ENCODE measurements at regions not wholly inside any gene's neighbourhood (a gene's known extent, or its start where the extent isn't known, plus 50 kb on each side); places are given as distances from the start of the nearest gene placed in this dataset.

DNA sequence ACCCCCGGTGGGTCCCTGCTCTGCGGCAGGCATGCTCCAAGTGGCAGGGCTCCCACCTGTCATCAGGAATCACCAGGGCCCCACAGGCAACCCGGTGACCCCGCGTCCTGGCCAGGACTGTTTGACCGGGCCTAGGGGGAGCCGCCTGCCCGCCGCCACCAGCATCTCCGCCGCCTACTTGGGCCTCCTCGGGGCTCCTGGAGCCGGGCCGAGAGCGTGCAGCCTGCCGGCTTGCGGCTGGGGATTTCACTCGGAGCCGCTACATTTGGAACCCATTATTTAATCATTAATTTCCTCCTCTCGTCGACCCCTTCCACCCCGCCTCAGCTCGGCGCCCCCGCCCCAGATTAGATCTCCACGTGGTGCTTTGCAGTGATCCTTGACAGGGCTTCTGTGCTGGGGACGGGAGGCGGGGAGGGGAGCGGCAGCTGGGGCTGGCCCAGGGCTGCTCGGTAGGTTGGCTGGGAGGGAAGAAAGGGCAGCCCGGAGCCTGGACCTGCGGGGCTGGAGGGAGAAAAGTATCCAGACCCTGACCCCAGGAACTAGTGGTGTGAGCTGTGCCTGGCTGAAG is 295.4 kb downstream of the CYP26B1 start:
- H3K9me3 ChIP-seq (ENCODE audit: insufficient read depth, low read length), result no peaks in the 10 kb centered on the region
- no peaks in the 10 kb centered on the region for H3K9me2 ChIP-seq (replicated peaks; ENCODE audit: insufficient read depth, low read length)
- no peaks in the 10 kb centered on the region for H3K36me3 ChIP-seq (ENCODE audit: low read length)
- no peaks in the 10 kb centered on the region for H4K20me1 ChIP-seq (ENCODE audit: low read depth, low read length)
- no peak overlapping the region for H2AFZ ChIP-seq (ENCODE audit: low read depth, low read length, severe bottlenecking)
- H3K27me3 ChIP-seq (ENCODE audit: low read length), result no peaks in the 10 kb centered on the region
- no peaks in the 10 kb centered on the region for H3F3A ChIP-seq (ENCODE audit: insufficient read depth)
- H3K9ac ChIP-seq (ENCODE audit: low read length), result no peak overlapping the region
- TF ChIP-seq EZH2phosphoT487 (conservative IDR thresholded peaks at IDR 0.05; ENCODE audit: low read length), result no peak
- TF ChIP-seq, protein P1, sequence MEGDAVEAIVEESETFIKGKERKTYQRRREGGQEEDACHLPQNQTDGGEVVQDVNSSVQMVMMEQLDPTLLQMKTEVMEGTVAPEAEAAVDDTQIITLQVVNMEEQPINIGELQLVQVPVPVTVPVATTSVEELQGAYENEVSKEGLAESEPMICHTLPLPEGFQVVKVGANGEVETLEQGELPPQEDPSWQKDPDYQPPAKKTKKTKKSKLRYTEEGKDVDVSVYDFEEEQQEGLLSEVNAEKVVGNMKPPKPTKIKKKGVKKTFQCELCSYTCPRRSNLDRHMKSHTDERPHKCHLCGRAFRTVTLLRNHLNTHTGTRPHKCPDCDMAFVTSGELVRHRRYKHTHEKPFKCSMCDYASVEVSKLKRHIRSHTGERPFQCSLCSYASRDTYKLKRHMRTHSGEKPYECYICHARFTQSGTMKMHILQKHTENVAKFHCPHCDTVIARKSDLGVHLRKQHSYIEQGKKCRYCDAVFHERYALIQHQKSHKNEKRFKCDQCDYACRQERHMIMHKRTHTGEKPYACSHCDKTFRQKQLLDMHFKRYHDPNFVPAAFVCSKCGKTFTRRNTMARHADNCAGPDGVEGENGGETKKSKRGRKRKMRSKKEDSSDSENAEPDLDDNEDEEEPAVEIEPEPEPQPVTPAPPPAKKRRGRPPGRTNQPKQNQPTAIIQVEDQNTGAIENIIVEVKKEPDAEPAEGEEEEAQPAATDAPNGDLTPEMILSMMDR (IDR thresholded peaks at IDR 0.05; ENCODE audit: insufficient read depth, low read length, poor library complexity, severe bottlenecking), result no peak
- no peaks in the 10 kb centered on the region for H3K79me2 ChIP-seq (ENCODE audit: insufficient read depth, low read length)
- H3K4me2 ChIP-seq (ENCODE audit: low read depth, low read length, poor library complexity, severe bottlenecking), result no peak overlapping the region
- no peak overlapping the region for H3K27ac ChIP-seq (ENCODE audit: low read depth, low read length)
- H3K4me3 ChIP-seq (ENCODE audit: insufficient read depth, low read length, poor library complexity, severe bottlenecking), result no peak overlapping the region

DNA sequence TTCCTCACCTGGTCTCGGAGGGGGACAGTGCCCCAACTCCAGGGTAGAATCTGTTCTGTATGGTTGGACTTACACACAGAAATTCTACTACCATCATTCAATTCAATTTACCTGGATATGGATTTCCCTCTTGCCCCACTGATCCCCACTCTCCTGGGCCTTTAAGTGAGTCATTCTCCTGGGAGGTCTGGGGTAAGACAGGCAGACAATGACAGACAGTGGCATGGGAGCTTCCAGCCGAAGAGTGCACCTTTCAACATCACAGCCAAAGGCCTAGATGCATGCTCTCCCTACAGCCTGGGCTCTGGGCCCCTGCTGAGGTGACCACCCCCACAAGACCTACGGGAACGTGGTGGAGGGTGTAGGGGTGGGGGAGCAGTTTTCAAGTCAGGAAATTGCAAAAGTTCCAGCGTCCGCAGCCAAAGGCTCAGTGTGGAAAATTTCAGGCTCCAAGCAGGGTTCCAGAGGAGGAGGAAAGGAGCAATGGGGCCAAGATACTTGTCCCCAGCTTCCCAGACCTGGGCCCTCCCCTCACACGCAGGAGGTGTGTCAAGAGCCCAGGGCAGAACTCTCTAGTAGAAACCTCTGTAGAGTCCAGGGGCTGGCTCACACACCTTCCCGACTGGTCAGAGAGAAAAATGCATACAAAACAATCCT is 296.4 kb downstream of the CYP26B1 start:
- Histone ChIP-seq H3K9me3 (ENCODE audit: insufficient read depth, low read length) (no peaks in the 10 kb centered on the region), H3K4me2 (ENCODE audit: low read depth, low read length, poor library complexity, severe bottlenecking) (no peak overlapping the region), H2AFZ (ENCODE audit: low read depth, low read length, severe bottlenecking) (no peak overlapping the region), H3K9ac (ENCODE audit: low read length) (no peak overlapping the region), H3K27me3 (ENCODE audit: low read length) (no peaks in the 10 kb centered on the region), H3F3A (ENCODE audit: insufficient read depth) (no peaks in the 10 kb centered on the region), H3K4me3 (ENCODE audit: insufficient read depth, low read length, poor library complexity, severe bottlenecking) (no peak overlapping the region), H3K9me2 (replicated peaks; ENCODE audit: insufficient read depth, low read length) (no peaks in the 10 kb centered on the region), H3K79me2 (ENCODE audit: insufficient read depth, low read length) (no peaks in the 10 kb centered on the region), H4K20me1 (ENCODE audit: low read depth, low read length) (no peaks in the 10 kb centered on the region), H3K27ac (ENCODE audit: low read depth, low read length) (no peak overlapping the region), H3K36me3 (ENCODE audit: low read length) (no peaks in the 10 kb centered on the region)
- no peak for TF ChIP-seq EZH2phosphoT487 (conservative IDR thresholded peaks at IDR 0.05; ENCODE audit: low read length)
- TF ChIP-seq, protein P1 (IDR thresholded peaks at IDR 0.05; ENCODE audit: insufficient read depth, low read length, poor library complexity, severe bottlenecking), result no peak

DNA sequence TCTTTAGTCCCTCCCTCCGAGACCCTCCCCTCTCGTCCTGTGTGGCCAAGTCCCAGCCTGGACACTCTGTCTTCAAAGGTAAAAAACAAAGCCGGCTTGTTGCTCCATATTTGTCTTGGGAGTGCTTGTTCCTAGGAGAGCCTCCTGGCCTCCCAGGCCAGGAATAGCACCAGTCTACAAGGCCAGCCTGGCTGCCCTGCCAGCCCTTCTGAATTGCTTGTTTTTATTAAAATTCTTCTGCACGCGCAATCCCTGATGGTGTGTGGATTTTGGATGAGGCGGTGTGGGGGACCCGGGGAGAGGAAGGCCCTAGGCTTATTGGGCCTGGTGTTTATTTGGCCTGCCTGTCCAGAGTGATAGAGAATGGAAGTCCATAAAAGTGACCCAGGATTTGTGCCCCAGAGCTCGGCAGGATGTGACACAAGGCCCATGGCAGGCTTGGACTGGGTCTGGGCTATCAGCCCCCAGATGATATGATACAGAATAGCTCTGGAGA is 297.3 kb downstream of the CYP26B1 start:
- no peaks in the 10 kb centered on the region for H4K20me1 ChIP-seq (ENCODE audit: low read depth, low read length)
- TF ChIP-seq, protein P1 (IDR thresholded peaks at IDR 0.05; ENCODE audit: insufficient read depth, low read length, poor library complexity, severe bottlenecking), result no peak
- TF ChIP-seq EZH2phosphoT487 (conservative IDR thresholded peaks at IDR 0.05; ENCODE audit: low read length), result no peak
- no peaks in the 10 kb centered on the region for H3K79me2 ChIP-seq (ENCODE audit: insufficient read depth, low read length)
- no peak overlapping the region for H3K27ac ChIP-seq (ENCODE audit: low read depth, low read length)
- no peak overlapping the region for H3K9ac ChIP-seq (ENCODE audit: low read length)
- H3K4me3 ChIP-seq (ENCODE audit: insufficient read depth, low read length, poor library complexity, severe bottlenecking), result no peak overlapping the region
- H2AFZ ChIP-seq (ENCODE audit: low read depth, low read length, severe bottlenecking), result no peak overlapping the region
- H3K4me2 ChIP-seq (ENCODE audit: low read depth, low read length, poor library complexity, severe bottlenecking), result no peak overlapping the region
- H3K9me2 ChIP-seq (replicated peaks; ENCODE audit: insufficient read depth, low read length), result no peaks in the 10 kb centered on the region
- no peaks in the 10 kb centered on the region for H3K36me3 ChIP-seq (ENCODE audit: low read length)
- H3K9me3 ChIP-seq (ENCODE audit: insufficient read depth, low read length), result no peaks in the 10 kb centered on the region
- no peaks in the 10 kb centered on the region for H3K27me3 ChIP-seq (ENCODE audit: low read length)
- no peaks in the 10 kb centered on the region for H3F3A ChIP-seq (ENCODE audit: insufficient read depth)
